ENCODE measurements at regions not wholly inside any gene's neighbourhood (a gene's known extent, or its start where the extent isn't known, plus 50 kb on each side); places are given as distances from the start of the nearest gene placed in this dataset.

GRCh38 chr14:22397221-22397737, 191.7 kb downstream of the DAD1 start (continued):
- TF ChIP-seq CHD1 (IDR thresholded peaks at IDR 0.05; ENCODE audit: low read depth, low read length) (no peak), FOSL1 (IDR thresholded peaks at IDR 0.05; ENCODE audit: insufficient read depth, low read depth, low read length) (no peak), TBP (IDR thresholded peaks at IDR 0.05; ENCODE audit: low read depth, low read length) (no peak), KDM4A (IDR thresholded peaks at IDR 0.05; ENCODE audit: low read depth, low read length, severe bottlenecking) (no peak)
